ENCODE measurements at regions not wholly inside any gene's neighbourhood (a gene's known extent, or its start where the extent isn't known, plus 50 kb on each side); places are given as distances from the start of the nearest gene placed in this dataset.

GRCh38 chr4:79132826-79133225 is 193.0 kb downstream of the NAA11 start:
- TF ChIP-seq POLR2AphosphoS5 (IDR thresholded peaks at IDR 0.05; ENCODE audit: low read depth) (no peak), CTCF (IDR thresholded peaks at IDR 0.05; ENCODE audit: insufficient read depth, low read length) (no peak), SPI1 (IDR thresholded peaks at IDR 0.05; ENCODE audit: borderline replicate concordance, low read depth) (no peak)

All from HL-60 (cell line).